ENCODE measurements at regions not wholly inside any gene's neighbourhood (a gene's known extent, or its start where the extent isn't known, plus 50 kb on each side); places are given as distances from the start of the nearest gene placed in this dataset.

DNA sequence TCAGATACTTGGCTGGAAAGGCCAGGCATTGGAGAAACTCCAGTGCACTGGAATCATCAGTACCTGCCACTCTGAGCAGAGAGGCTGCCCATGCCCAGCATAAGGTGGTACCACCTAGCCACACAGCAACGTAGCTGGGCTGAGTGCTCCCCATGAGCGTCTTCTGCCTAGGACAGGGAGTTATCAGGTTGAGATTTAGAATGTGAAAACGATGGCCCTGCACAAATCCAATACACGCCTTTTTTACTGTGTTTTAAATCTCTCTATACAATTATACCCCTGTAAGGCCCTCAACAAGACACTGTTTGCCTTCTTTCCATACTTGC, 66.7 kb upstream of the PTGR2 start:
- Histone ChIP-seq H3K27ac (ENCODE audit: low read length) (peak overlapping the region; percentile 89), H3K79me2 (ENCODE audit: low read length) (peaks cover 67% of the 10 kb centered on the region), H3K4me1 (ENCODE audit: low read length) (peaks cover 52% of the 10 kb centered on the region), H3K4me3 (ENCODE audit: low read length) (peak overlapping the region; percentile 89), H3K27me3 (ENCODE audit: low read length) (no peaks in the 10 kb centered on the region), H3K9me3 (ENCODE audit: low read length) (no peaks in the 10 kb centered on the region), H3K36me3 (ENCODE audit: insufficient read depth, low read length) (no peaks in the 10 kb centered on the region), H3K4me2 (ENCODE audit: low read depth, low read length, poor library complexity, severe bottlenecking) (peak overlapping the region; percentile 100), H3K9me2 (replicated peaks; ENCODE audit: insufficient read depth, low read length) (no peaks in the 10 kb centered on the region), H2AFZ (ENCODE audit: low read length) (no peak overlapping the region), H4K20me1 (ENCODE audit: insufficient read depth, low read depth, low read length) (no peaks in the 10 kb centered on the region), H3K9ac (ENCODE audit: low read length) (peak overlapping the region; percentile 90)
- no peak for DNase-seq

DNA sequence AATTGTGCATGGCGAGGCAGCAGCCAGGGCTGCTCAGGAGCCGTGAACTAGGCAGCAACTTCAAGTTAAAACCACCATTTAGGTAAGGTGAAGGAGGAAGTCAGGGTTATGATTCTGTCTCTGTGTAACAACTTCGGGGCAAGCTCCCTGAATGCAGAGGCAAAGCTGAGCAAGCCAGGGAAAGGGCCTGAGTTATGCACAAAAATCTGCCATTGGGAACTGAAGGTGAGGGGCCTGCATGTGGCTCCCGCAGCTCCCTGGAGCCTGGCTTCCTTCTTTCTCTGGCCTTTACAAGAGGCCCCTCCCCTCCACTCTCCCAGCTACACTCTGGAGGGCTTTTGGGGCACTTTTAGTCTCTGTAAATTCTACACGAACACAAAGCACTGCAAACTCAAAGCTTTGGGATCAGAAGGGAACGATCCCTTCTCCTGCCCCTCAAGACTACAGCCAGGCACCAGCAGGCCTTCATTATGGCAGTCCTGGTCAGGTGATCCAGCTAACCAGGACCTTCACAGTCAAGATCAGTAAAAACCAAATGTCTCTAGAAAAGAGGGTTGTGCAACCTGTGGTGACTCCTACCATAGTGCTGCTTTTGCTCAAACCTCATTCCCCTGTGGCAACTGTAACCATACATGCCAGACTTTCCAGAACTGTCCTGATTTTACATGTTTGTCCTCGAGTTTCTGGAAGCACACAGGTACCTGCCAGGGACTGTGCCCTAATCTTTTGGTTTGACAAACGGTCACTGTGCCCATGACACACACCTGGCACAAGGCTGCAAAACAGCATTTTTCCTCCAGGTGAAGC, 67.2 kb upstream of the PTGR2 start:
- Histone ChIP-seq H3K9me3 (ENCODE audit: low read length) (no peaks in the 10 kb centered on the region), H3K9ac (ENCODE audit: low read length) (peak overlapping the region; percentile 90), H3K79me2 (ENCODE audit: low read length) (peaks cover 68% of the 10 kb centered on the region), H3K36me3 (ENCODE audit: insufficient read depth, low read length) (no peaks in the 10 kb centered on the region), H4K20me1 (ENCODE audit: insufficient read depth, low read depth, low read length) (no peaks in the 10 kb centered on the region), H3K4me2 (ENCODE audit: low read depth, low read length, poor library complexity, severe bottlenecking) (peak overlapping the region; percentile 100), H2AFZ (ENCODE audit: low read length) (no peak overlapping the region), H3K4me1 (ENCODE audit: low read length) (peaks cover 52% of the 10 kb centered on the region), H3K27ac (ENCODE audit: low read length) (peak overlapping the region; percentile 89), H3K9me2 (replicated peaks; ENCODE audit: insufficient read depth, low read length) (no peaks in the 10 kb centered on the region), H3K4me3 (ENCODE audit: low read length) (peak overlapping the region; percentile 89), H3K27me3 (ENCODE audit: low read length) (no peaks in the 10 kb centered on the region)
- DNase-seq, result no peak

DNA sequence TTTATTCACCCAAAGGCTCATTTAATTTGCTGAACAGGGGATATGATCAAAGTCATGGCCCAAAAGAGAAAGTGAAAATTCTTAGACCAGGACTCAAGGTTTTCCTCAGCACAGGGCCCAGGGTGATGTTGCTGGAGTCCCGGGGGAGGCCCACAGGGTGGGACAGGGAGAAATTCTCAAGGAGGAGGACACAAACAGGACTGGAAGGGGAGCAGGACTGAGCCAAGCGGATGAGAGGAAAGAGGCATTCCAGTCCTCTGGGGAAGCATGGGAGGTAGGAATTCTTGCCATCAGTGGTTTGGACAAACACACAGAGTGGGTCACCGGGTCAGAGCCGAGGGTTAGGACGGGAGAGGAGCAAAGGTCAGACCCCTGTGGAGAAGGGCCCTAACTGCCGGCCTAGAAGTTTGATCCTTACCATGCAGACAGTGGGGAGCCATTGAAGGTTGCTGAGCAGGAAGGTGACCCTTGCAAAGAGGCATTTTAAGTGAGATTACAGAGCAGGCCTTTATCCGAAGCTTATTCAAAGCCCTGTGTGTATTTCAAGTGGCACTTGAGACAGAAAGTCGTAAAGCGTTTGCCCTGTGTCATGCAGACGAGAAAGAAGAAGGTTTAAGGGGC, 68.4 kb upstream of the PTGR2 start:
- Histone ChIP-seq H2AFZ (ENCODE audit: low read length) (no peak overlapping the region), H3K9ac (ENCODE audit: low read length) (no peak overlapping the region)

DNA sequence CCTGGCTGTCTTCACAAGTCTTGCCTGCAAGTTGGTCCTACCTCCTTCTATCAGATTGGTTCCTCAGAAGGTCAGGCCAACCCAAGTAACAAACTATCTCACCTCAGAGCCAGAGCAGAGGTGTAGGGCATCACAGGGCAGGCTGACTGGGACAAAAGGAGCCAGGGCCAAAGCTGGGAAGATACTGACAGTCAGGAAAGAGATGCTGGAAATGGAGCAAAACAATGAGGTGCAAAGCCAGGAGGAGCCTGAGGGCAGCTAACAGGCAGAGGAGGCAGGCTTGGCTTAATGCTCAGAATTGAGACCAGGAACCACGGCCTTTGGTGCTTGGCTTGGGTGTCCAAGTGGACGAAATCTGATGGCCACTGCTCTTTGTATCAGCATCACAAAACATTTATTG, 68.4 kb upstream of the PNMA1 start:
- no peak overlapping the region for H3K4me3 ChIP-seq (ENCODE audit: low read length)
- H3K9ac ChIP-seq (ENCODE audit: low read length), result no peak overlapping the region
- no peaks in the 10 kb centered on the region for H3K36me3 ChIP-seq (ENCODE audit: insufficient read depth, low read length)
- no peak overlapping the region for H2AFZ ChIP-seq (ENCODE audit: low read length)
- H3K4me1 ChIP-seq (ENCODE audit: low read length), result peaks cover 57% of the 10 kb centered on the region
- H3K9me2 ChIP-seq (replicated peaks; ENCODE audit: insufficient read depth, low read length), result no peaks in the 10 kb centered on the region
- peaks cover 84% of the 10 kb centered on the region for H3K79me2 ChIP-seq (ENCODE audit: low read length)
- no peaks in the 10 kb centered on the region for H3K9me3 ChIP-seq (ENCODE audit: low read length)
- H3K27ac ChIP-seq (ENCODE audit: low read length), result no peak overlapping the region
- no peaks in the 10 kb centered on the region for H4K20me1 ChIP-seq (ENCODE audit: insufficient read depth, low read depth, low read length)
- no peak overlapping the region for H3K4me2 ChIP-seq (ENCODE audit: low read depth, low read length, poor library complexity, severe bottlenecking)
- no peak for DNase-seq
- no peaks in the 10 kb centered on the region for H3K27me3 ChIP-seq (ENCODE audit: low read length)

More for the DNA sequence above, 68.4 kb upstream of the PTGR2 start:
- H3K4me2 ChIP-seq (ENCODE audit: low read depth, low read length, poor library complexity, severe bottlenecking), result no peak overlapping the region
- no peaks in the 10 kb centered on the region for H3K36me3 ChIP-seq (ENCODE audit: insufficient read depth, low read length)
- H3K79me2 ChIP-seq (ENCODE audit: low read length), result peaks cover 78% of the 10 kb centered on the region
- DNase-seq, result no peak
- no peaks in the 10 kb centered on the region for H4K20me1 ChIP-seq (ENCODE audit: insufficient read depth, low read depth, low read length)
- H3K27me3 ChIP-seq (ENCODE audit: low read length), result no peaks in the 10 kb centered on the region
- no peak overlapping the region for H3K27ac ChIP-seq (ENCODE audit: low read length)
- H3K9me2 ChIP-seq (replicated peaks; ENCODE audit: insufficient read depth, low read length), result no peaks in the 10 kb centered on the region
- peaks cover 58% of the 10 kb centered on the region for H3K4me1 ChIP-seq (ENCODE audit: low read length)
- no peaks in the 10 kb centered on the region for H3K9me3 ChIP-seq (ENCODE audit: low read length)
- H3K4me3 ChIP-seq (ENCODE audit: low read length), result no peak overlapping the region

DNA sequence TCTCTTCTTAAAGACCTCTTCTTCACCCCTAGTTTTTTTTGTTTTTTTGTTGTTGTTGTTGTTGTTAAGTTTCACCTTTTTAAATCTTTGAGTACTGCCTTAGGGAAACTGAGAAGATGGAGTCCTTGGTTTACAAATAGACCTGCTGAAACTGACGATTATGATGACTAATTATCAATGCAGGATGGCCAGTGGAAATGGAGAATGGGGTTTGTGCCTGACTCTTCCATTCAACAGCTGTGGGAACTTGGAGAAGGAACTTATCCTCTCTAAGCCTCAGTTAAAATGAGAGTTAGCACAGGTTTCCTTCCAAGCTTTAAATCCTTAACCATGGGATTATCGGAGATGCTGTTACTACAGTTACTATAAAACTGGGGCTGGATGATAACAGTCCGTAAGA, 66.7 kb upstream of the PNMA1 start:
- no peaks in the 10 kb centered on the region for H3K36me3 ChIP-seq (ENCODE audit: insufficient read depth, low read length)
- H3K9me2 ChIP-seq (replicated peaks; ENCODE audit: insufficient read depth, low read length), result no peaks in the 10 kb centered on the region
- no peak overlapping the region for H2AFZ ChIP-seq (ENCODE audit: low read length)
- DNase-seq, result no peak
- no peak overlapping the region for H3K4me2 ChIP-seq (ENCODE audit: low read depth, low read length, poor library complexity, severe bottlenecking)
- H4K20me1 ChIP-seq (ENCODE audit: insufficient read depth, low read depth, low read length), result no peaks in the 10 kb centered on the region
- H3K9ac ChIP-seq (ENCODE audit: low read length), result no peak overlapping the region
- H3K27ac ChIP-seq (ENCODE audit: low read length), result no peak overlapping the region
- no peak overlapping the region for H3K4me3 ChIP-seq (ENCODE audit: low read length)
- peaks cover 65% of the 10 kb centered on the region for H3K4me1 ChIP-seq (ENCODE audit: low read length)
- H3K27me3 ChIP-seq (ENCODE audit: low read length), result no peaks in the 10 kb centered on the region
- H3K79me2 ChIP-seq (ENCODE audit: low read length), result peaks cover 93% of the 10 kb centered on the region
- H3K9me3 ChIP-seq (ENCODE audit: low read length), result no peaks in the 10 kb centered on the region

DNA sequence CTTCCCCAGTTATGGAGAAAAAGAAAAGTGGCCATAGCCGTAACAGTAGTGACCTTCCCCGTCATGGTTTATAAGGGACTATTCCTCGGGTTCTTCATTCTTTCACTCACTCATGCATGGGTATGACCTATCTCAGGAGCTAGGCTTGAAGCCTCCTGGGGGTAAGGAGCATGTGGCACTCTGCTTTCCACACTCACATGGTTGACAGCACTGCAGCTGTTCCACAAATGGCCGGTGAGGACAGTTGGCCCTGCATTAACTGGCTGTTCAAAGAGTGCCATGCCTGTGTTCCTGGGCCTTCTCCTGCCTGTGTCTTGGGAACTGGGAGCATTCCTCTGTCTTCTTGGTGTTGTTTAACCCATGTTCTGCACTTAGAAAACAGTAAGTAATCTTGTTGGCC, 66.2 kb upstream of the PNMA1 start:
- no peaks in the 10 kb centered on the region for H3K9me2 ChIP-seq (replicated peaks; ENCODE audit: insufficient read depth, low read length)
- H4K20me1 ChIP-seq (ENCODE audit: insufficient read depth, low read depth, low read length), result no peaks in the 10 kb centered on the region

DNA sequence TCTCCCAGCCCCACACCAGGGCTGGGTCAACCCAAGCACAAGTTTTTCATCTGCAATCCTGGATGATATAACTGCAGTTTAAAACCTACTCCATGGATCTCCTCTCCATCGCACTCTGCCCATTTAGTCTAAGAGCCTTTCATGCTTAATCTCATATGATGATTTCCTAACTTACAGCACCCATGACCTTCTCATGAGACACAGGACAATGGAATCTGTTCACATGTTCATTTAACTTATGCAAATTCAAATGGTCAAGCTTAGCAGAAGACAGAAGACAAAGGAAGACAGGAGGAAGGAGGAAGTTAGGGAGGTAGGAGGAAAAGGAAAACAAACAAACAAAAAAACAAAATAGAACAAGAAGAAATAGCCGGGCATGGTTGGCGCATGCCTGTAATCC, 64.6 kb upstream of the PNMA1 start:
- H3K9me3 ChIP-seq (ENCODE audit: low read length), result no peaks in the 10 kb centered on the region
- H3K27ac ChIP-seq (ENCODE audit: low read length), result peak overlapping the region; percentile 31; the same call in 1 of the 2 replicates
- H3K27me3 ChIP-seq (ENCODE audit: low read length), result no peaks in the 10 kb centered on the region
- peaks cover 64% of the 10 kb centered on the region for H3K4me1 ChIP-seq (ENCODE audit: low read length)
- no peaks in the 10 kb centered on the region for H3K9me2 ChIP-seq (replicated peaks; ENCODE audit: insufficient read depth, low read length)
- no peak overlapping the region for H3K4me2 ChIP-seq (ENCODE audit: low read depth, low read length, poor library complexity, severe bottlenecking)
- no peaks in the 10 kb centered on the region for H3K36me3 ChIP-seq (ENCODE audit: insufficient read depth, low read length)
- H4K20me1 ChIP-seq (ENCODE audit: insufficient read depth, low read depth, low read length), result no peaks in the 10 kb centered on the region
- DNase-seq, result no peak
- H3K79me2 ChIP-seq (ENCODE audit: low read length), result peaks cover 93% of the 10 kb centered on the region
- H3K9ac ChIP-seq (ENCODE audit: low read length), result no peak overlapping the region
- no peak overlapping the region for H2AFZ ChIP-seq (ENCODE audit: low read length)
- H3K4me3 ChIP-seq (ENCODE audit: low read length), result no peak overlapping the region

More for the DNA sequence above, 66.2 kb upstream of the PNMA1 start:
- no peak overlapping the region for H3K4me2 ChIP-seq (ENCODE audit: low read depth, low read length, poor library complexity, severe bottlenecking)
- no peaks in the 10 kb centered on the region for H3K36me3 ChIP-seq (ENCODE audit: insufficient read depth, low read length)
- H3K4me1 ChIP-seq (ENCODE audit: low read length), result peaks cover 65% of the 10 kb centered on the region
- no peaks in the 10 kb centered on the region for H3K27me3 ChIP-seq (ENCODE audit: low read length)
- H3K9ac ChIP-seq (ENCODE audit: low read length), result no peak overlapping the region
- H2AFZ ChIP-seq (ENCODE audit: low read length), result no peak overlapping the region
- no peak overlapping the region for H3K27ac ChIP-seq (ENCODE audit: low read length)
- peaks cover 93% of the 10 kb centered on the region for H3K79me2 ChIP-seq (ENCODE audit: low read length)
- no peak overlapping the region for H3K4me3 ChIP-seq (ENCODE audit: low read length)
- no peak for DNase-seq
- no peaks in the 10 kb centered on the region for H3K9me3 ChIP-seq (ENCODE audit: low read length)

DNA sequence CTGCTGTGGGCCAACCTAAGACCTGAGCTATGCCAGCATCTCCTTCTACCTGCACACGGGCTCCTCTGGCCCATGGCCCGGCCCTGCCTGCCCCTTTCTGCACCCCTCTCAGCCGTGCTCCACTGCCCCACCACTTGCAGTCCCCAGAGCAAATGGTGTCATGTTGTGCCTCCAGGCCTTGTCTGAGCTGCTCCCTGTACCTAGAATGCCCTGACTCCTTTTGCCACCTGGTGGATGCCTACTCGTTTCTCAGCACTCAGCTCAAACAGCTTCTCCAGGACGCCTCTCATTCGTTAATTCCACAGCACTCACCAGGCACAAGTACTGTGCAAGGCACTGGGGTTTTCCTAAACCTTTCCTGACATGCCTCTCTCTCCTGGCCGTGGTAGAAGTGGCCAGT, 63.2 kb upstream of the PNMA1 start:
- Histone ChIP-seq H3K4me2 (ENCODE audit: low read depth, low read length, poor library complexity, severe bottlenecking) (peak overlapping the region; percentile 11), H3K4me3 (ENCODE audit: low read length) (no peak overlapping the region), H3K27me3 (ENCODE audit: low read length) (no peaks in the 10 kb centered on the region), H3K9me2 (replicated peaks; ENCODE audit: insufficient read depth, low read length) (no peaks in the 10 kb centered on the region), H3K9me3 (ENCODE audit: low read length) (no peaks in the 10 kb centered on the region), H3K9ac (ENCODE audit: low read length) (no peak overlapping the region), H3K36me3 (ENCODE audit: insufficient read depth, low read length) (no peaks in the 10 kb centered on the region), H4K20me1 (ENCODE audit: insufficient read depth, low read depth, low read length) (no peaks in the 10 kb centered on the region), H3K27ac (ENCODE audit: low read length) (peak overlapping the region; percentile 4; the same call in 1 of the 2 replicates), H2AFZ (ENCODE audit: low read length) (no peak overlapping the region), H3K4me1 (ENCODE audit: low read length) (peaks cover 65% of the 10 kb centered on the region), H3K79me2 (ENCODE audit: low read length) (peaks cover 93% of the 10 kb centered on the region)
- DNase-seq, result peak; percentile 87

Measured in Karpas-422 (cell line).